GM19025 (cell line): ENCODE measurements at regions not wholly inside any gene's neighbourhood (a gene's known extent, or its start where the extent isn't known, plus 50 kb on each side); places are given as distances from the start of the nearest gene placed in this dataset.

ENCODE experiments used
- ATAC-seq: cut with Tn5 transposase; IDR thresholded peaks from one replicate; pipeline ENCODE4 v1.9.1; 2021; ENCODE audit warnings: mild to moderate bottlenecking, low read depth, moderate library complexity; ENCODE audit not compliant: unreplicated experiment

DNA sequence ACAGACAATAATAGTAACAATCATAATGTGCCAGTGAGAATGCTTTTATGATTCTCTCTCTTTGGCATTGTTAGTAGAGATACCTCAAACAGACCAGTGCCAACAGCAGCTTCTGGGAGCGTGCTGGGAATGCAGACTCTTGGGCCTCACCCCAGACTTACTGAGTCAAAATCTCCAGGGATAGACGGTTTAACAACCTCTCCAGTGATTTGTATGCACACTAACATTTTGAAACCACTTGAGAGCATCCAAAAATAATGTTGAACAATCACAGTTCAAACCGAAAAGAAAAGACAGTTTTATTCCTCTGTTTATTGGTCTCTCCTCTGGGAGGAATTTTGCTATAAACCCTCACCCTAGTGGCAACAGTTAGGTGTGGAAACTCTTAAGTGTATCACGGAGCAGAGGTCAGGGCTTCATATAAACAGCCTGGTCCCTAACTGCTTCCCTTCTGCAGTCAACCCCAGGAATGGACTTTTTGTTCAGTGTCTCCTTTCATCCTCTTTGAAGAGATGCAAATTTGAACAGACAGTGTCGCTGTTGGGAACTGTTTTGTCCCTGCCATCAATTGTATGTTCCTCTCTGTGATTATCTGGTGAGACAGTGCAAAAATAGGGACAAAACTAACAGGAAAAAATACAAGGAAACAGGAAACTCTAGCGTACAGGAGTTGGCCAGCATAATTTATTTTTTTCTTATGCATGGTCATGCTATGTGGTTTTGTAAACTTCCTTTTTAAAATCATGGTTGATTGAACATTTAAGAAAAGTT is 162.4 kb upstream of the BTBD3 start:
- no peak for ATAC-seq

DNA sequence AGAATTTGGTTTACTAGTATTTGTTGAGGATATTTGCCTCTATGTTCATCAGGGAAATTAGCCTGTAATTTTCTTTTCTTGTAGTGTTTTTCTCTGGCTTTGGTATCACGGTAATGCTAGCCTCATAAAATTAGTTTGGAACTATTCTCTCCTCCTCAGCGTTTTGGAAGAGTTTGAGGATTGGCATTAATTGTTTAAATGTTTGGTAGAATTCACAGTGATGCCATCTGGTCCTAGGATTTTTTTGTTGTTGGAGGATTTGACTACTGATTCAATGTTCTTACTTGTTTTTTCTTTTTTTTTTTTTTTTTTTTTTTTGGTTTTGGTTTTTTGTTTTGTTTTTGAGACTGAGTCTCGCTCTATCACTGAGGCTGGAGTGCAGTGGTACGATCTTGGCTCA is 156.2 kb upstream of the BTBD3 start:
- ATAC-seq = no peak

DNA sequence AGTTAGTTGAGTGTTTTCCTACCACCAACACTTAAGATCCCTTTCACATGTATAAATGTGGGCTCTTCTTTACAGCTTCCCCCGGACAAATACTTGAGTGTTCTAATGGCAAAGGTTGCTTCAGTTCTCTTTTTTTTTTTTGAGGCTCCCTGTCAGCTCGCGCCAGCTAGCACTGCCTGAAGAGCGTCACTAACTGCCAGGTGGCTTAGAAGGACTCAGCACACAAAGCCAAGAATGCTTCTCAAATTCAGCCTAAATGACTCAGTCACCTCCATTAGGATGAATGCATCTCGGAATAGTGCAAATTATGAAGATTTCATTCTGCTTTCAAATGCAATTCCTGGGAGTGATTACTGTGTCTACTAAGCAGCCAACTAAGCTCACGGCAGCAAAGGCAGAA is 150.7 kb upstream of the BTBD3 start:
- ATAC-seq = no peak

DNA sequence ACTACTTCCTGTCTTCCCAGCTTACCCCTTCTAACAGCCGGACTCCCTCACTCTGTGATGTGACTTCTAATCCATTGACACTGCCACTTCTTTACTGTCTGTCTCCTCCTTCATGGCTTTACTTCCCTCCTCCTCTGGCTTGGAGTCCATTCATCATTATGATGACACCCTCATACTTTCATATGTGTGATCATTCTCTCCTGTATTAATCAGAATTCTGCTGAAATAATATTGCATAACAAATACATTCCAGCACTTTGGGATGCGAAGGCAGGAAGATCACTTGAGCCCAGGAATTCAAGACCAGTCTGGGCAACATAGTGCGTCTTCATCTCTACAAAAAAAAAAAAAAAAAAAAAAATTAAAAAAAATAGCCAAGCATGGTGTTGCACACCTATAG is 147.9 kb upstream of the BTBD3 start:
- no peak for ATAC-seq

DNA sequence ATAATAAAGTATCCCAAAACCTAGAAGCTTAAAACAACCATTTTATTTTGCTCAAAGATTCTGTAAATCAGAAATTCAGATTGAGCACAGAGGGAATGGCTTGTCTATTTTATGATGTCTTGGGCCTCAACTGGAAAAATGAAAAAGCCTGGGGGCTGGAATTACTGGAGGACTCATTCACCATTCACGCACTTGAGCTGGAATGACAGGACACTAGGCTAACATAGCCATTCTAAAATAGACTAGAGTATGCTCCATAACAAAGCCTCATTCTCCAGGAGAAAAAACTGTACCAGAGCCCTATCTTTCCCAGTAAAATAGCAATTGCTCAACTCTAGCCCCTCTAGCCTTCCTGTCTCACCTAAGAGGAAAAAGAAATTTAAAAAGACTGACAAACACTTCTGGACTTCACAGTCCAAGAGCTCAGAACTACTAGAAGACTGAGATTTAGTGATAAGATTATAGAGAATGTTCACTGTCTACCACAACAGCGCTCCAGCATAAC is 145.4 kb upstream of the BTBD3 start:
- no peak for ATAC-seq

DNA sequence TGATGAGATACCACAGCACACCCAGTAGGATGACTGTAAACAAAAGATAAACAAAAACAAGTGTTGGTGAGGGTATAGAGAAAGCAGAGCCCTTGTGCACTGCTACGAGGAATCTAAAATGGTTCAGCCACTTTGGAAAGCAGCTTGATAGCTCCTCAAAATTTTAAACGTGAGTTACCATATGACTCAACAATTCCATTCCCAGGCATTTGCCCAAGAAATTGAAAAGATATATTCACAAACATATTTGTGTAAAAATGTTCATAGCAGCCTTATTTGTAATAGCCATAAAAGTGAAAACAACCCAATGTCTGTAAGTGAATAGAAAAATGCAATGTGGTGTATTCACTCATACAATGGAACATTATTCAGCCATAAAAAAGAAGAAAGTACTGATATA is 141.0 kb upstream of the BTBD3 start:
- ATAC-seq = no peak

DNA sequence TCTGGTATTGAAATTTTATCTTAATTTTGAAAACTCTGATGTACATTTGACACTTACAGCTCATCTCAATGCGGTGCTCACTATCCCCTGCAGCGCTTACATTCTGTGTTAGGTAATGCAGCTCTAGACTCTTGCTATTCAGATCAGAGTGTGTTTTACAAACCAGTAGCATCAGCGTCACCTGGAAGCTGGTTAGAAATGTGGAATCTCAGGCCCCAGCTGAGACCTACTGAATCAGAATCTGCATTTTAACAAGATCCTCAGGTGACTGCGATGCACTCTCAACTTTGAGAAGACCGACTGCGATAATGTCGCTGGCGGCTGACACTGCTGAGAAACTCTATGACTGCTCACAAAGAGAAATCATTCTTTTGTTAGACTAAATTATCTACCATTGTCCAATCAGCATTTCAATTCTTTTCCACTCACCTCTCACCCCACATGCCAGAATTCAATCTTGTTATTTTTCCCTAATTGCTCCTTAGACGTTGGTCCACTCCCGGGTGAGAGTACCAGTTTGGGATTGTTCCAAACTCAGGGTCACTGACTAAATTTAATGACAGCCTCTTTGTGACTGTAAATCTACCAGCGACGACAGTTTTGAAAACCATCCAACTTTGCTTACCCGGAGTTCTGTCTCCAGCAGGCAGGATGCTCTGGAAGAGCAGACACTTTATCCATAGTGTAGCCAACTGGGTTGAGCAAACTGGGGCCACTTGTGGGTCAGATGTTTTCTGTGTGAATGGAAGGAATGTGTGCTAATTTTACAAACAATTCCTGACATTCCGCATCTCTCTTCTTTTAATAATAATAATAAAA is 140.1 kb upstream of the BTBD3 start:
- ATAC-seq = no peak

DNA sequence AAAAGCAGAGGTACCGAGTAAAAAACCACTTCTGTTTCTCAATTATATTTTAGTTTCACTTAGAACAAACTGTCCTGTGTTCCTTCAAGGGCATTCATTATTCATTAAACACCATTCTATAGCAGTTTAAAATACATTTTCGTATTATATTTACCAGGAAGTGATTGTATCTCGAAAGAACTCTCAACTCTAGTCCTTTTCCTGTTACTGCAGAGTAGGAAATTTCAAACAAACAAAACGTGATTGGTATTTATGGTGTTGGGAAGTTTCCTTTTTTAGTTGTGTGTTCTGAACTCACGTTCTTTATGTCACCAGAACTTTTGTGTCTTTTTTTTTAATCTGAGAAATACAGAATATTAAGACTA is 139.5 kb upstream of the BTBD3 start:
- no peak for ATAC-seq

DNA sequence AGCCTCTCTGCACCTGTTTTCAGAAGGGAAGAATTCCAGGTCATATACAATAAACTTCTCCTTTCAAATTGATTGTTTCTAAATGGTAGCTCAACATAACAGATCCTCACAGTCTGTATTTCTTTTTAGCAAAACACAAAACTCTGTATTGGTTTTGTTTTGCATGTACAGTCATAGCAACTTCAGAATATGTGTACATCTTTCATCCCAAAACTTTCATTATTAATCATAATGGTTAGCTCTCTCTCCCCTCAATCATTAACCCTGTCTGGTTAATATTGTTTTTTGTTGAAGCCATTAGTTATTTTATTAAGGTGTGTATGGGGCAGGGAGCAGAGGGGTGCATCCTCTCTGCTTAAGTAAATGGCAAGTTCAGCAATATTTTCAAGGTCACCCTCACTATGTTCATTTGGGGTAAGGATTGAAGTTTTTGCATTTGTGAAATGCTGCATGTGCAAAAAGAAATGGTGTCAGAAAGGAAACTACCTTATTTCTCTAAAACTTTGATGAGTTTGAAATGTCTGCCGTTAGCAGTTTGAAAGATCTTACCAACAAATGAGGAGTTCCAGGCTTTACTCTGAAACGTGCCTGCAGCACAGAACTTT is 136.8 kb upstream of the BTBD3 start:
- ATAC-seq = no peak

DNA sequence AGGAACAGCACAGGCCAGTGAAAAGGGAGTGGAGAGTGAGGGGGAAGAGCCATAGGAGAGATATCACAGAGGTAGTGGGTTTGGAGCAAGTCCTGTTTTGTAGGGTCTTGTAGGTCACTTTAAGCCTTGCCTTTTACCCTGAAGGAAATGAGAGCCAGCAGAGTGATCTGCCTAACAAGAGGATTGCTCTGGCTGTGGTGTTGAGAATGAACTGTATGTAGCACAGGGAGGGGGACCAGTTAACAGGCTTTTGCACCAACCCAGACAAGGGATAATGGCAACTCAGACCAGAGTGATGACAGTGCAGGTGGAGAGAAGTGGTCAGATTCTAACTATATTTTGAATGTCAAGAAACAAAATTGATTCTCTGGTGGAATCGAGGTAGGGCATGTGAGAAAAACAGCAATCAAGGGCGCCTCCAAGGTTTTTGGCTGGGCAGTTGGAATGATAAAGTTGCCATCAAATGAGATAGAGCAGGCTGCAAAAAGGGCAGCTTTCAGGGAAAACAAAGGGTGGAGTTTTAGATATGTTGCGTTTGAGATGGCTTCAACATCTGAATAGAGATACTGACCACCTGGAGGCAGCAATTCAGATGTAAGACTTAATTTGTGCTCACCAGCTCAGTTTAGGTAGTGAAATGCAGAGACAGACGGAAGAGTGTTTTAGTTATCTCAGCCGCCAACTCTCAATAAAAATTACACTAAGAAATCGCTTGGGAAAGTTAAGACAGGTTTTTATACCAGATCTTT is 134.4 kb upstream of the BTBD3 start:
- no peak for ATAC-seq

DNA sequence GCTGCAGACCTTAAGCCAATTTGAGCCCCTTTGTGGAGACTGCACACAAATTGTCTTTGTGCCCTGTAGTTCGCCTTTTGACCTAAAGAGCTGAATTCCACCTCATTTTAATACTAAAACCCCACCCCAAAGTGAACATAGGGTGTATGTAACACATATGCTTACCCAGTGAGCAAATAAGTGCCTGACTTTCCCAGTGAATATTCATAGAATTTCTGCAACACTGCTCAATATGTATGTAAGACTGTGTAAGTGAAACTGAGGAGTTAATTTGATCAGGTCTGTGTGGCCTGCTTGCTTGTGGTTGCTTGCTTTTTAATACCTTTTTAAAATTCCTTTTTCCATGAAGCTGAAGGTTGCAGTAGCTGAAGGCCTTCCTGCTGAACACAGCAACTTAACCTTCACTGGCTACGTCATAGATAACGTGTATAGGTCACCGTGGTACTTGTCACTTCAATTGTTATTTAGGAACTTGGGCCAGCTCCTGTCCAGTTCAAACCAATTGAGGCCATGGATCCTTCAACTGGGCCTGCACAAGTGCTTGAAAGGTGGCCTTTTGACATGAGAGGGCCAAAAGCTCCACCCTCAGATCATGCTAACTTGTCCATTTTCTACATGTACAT is 131.7 kb upstream of the BTBD3 start:
- no peak for ATAC-seq

DNA sequence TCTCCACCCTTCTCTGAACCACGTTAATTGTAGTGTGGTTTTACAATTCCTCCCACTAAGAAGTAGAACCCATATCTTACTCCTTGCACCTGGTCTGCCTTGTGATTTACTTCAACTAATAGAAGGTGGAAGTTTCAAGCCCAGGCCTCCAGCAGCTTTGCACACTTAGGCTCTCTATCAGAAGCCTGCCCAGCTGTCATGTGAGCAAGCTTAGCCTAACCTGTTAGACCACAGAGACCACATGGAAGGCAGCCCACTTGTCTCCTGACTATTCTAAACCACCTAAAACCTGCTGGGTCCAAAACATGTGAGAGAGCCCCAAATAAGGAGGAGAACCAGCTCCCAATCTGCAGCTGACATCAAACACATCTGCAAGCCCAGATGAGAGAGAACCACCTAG is 127.6 kb upstream of the BTBD3 start:
- ATAC-seq = no peak

DNA sequence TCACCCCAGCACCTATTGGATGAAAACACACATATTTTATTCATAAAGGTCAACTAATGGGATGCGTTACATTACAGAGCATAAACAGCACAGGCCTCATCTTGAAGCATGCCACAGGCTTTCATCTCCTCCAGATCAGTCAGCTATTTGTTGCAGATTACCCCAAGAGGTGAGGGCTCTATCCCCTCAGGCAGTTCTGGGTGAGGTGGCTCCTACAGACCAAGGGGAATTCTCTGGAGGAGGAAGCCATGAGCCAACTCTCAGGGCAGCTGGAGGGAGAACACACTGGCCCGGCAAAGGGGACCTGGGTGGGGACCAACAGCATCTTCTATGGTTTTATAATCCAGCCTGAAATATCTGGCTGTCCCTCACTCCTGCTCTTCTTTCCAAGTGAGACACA is 126.4 kb upstream of the BTBD3 start:
- ATAC-seq = no peak

DNA sequence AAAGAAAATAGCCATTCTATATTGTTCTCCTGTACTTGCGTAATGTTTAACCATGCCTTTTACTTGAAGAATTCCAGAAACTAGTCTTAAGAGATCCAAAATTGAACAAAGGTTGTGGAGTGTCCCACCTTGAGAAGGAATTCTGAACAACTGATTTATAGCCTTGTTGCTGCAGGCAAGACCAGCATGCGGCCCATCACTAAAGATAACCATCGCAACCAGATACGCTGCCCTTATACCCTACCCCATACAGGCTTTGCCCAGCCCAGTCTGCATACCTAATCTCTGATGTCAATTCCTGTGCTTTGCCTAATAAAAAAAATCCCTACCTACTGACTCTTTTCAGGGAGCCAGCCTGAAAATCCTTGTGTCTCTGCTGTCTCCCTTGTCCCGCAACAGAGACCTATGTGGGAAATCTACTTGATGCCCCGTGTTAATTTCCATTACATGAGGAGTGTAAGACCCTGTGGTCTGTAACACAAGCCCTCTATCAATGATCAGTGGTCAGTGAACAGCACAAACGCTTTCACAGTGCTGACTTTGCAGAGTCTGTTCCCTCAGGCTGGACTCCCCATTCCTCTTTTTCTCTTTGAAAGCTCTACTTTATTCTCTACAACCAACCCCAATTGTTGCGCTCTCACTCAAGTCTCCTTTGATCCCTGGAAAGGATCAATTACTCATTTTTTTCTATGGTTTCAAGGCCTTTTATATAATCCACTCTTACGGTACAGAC is 125.7 kb upstream of the BTBD3 start:
- no peak for ATAC-seq

DNA sequence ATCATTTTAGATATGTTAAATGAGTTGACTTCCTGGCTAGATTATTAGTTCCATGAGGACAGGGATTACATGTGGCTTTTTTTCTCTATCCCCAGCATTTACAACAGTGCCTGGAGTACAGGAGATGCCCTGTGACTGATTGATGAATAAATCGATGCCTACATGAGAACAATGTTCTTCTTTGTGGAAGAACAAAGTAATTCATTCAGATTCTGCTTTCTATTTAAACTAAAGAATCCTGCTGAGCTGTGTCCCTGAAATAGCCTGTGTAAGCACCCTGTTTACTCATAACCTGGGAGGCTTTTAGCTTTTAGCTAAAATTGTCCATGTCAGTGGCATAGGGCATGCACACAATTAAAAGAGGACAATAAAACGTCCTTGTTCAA is 125.1 kb upstream of the BTBD3 start:
- ATAC-seq = no peak

DNA sequence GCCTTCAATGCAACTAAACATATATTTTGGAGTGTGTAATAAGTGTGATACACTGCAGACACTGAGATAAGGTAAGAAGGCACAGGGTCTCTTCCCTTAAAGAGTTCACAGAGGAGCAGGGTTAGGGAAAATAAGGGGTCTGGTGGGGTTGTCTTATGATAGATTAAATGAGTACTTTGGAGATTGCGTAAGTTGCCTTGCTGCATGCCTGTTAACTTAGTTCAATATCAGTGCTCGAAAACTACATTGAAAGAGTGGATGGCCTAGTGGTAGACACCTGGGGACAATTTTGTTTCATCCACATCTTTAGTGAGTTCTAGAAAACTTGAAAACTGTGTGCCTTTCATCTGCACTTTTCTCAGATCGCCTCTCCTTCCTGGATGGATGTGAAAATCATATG is 123.2 kb upstream of the BTBD3 start:
- no peak for ATAC-seq

DNA sequence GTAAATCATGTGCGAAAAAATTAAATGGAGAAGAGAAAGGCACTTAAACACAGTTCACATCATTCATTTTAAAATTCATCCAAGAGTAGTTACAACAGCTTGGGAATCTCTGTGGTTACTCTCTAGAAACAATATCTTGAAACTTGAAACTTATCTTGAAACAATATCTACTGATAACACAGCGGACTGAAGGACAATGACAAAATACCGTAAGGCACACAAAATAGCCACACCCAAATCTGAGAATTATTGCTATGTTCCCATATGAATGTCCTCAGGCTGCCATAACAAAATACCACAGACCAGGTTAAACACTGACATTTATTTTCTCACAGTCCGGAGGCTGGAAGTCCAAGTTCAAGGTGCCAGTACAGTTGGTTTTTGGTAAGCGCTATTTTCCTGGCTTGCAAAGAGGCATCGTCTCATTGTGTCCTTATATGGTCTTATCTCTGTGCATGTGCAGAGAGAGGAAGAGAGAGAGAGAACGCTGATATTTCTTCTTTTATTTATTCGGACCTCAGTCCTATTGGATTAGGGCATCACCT is 122.5 kb upstream of the BTBD3 start:
- no peak for ATAC-seq

DNA sequence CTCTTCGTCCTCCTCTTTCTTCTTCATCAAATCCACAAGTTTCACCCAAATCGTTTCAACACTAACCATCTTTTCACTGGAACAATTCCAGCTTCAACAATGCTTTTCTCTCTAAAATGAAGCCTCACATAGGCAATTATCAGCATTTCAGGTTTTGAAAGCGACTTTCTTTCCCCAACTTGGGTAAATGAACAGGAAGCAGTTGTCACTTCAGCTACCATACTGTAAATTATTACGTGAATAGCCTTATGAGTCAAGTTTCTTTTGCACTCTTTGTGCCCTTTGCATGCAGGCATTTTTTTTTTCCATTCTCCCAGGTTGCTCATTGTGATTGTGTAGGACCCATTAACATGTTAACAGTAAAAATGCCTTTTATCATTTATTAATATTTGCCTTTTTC is 121.7 kb upstream of the BTBD3 start:
- no peak for ATAC-seq

DNA sequence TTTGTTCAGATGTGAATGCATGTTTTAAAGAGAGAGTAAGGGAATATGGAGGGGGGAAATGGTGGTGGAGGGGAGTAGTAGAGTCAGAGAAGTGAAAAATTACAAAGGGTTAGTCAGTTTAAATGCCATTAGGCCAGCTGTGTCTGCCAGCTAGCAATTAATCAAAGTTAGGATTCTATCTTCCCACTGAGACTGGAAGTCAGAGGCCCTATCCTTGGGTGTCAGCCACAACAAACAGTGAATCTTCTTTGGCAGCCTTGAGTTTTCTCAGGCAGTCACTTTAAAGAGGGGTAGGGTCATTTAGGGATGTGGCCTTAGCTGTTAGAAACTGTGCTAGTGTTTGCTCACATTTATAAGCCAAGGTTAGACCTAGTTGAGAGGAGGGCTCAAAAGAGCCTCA is 120.5 kb upstream of the BTBD3 start:
- no peak for ATAC-seq

DNA sequence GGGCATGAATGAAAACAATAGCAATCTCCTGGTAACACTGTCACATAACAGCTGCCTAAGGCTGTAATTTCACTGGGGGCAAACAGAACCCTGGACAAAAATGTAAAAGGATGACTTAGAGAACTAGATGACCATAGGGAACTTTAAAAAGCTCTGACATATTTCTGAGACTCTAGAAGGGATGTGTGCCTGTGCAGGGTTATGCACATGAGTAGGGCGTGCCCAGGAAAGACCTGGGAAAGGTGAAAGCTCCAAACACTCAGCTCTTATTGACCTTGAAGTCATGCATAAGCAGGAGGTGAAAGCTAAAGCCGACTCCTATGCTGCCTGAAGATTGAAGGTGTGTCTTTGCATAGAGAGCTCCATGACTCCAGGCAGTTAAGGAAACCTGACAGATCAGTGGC is 118.4 kb upstream of the BTBD3 start:
- no peak for ATAC-seq
